Type B pancreatic cell (in vitro differentiated cells): ENCODE measurements at regions not wholly inside any gene's neighbourhood (a gene's known extent, or its start where the extent isn't known, plus 50 kb on each side); places are given as distances from the start of the nearest gene placed in this dataset.

ENCODE experiments used
- DNase-seq: peaks from one replicate; pipeline ENCODE4 v3.0.0; 2021; ENCODE audit warnings: mixed read lengths; ENCODE audit not compliant: unreplicated experiment; ENCODE audit errors: extremely low spot score
- H3K27ac Mint-ChIP-seq: 2 replicates; pipeline ENCODE4 v1.8.0; 2021; ENCODE audit warnings: mild to moderate bottlenecking, mixed read lengths
- H3K27me3 Mint-ChIP-seq: 2 replicates; pipeline ENCODE4 v1.8.0; 2021; ENCODE audit warnings: mixed read lengths
- H3K36me3 Mint-ChIP-seq: 2 replicates; pipeline ENCODE4 v1.8.0; 2021; ENCODE audit warnings: mixed read lengths
- H3K4me1 Mint-ChIP-seq: one replicate; pipeline ENCODE4 v1.8.0; 2021; ENCODE audit warnings: mixed read lengths; ENCODE audit not compliant: unreplicated experiment
- H3K4me3 Mint-ChIP-seq: 2 replicates; pipeline ENCODE4 v1.8.0; 2021; ENCODE audit warnings: mild to moderate bottlenecking, mixed read lengths
- H3K9me3 Mint-ChIP-seq: 2 replicates; pipeline ENCODE4 v1.8.0; 2021; ENCODE audit warnings: mixed read lengths
- TF ChIP-seq, protein P1 (sequence below): fragments of 200-600 bp; sonication (generic); conservative IDR thresholded peaks from 2 replicates; pipeline ENCODE4 v1.5.0; 2021; ENCODE audit warnings: antibody characterized with exemption, mild to moderate bottlenecking

- peaks cover 5% of the 10 kb centered on the region for H3K27me3 Mint-ChIP-seq
- H3K4me3 Mint-ChIP-seq: no peak overlapping the region
- H3K27ac Mint-ChIP-seq: no peak overlapping the region
- peaks cover 8% of the 10 kb centered on the region for H3K9me3 Mint-ChIP-seq
- TF ChIP-seq, protein P1, sequence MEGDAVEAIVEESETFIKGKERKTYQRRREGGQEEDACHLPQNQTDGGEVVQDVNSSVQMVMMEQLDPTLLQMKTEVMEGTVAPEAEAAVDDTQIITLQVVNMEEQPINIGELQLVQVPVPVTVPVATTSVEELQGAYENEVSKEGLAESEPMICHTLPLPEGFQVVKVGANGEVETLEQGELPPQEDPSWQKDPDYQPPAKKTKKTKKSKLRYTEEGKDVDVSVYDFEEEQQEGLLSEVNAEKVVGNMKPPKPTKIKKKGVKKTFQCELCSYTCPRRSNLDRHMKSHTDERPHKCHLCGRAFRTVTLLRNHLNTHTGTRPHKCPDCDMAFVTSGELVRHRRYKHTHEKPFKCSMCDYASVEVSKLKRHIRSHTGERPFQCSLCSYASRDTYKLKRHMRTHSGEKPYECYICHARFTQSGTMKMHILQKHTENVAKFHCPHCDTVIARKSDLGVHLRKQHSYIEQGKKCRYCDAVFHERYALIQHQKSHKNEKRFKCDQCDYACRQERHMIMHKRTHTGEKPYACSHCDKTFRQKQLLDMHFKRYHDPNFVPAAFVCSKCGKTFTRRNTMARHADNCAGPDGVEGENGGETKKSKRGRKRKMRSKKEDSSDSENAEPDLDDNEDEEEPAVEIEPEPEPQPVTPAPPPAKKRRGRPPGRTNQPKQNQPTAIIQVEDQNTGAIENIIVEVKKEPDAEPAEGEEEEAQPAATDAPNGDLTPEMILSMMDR: no peak
- H3K4me1 Mint-ChIP-seq: peaks cover 5% of the 10 kb centered on the region
- H3K36me3 Mint-ChIP-seq: peaks cover 45% of the 10 kb centered on the region
- no peak for DNase-seq
Measured at GRCh38 chr11:92811341-92811740, 158.1 kb upstream of the MTNR1B start.

- H3K27me3 Mint-ChIP-seq: peaks cover 8% of the 10 kb centered on the region
- H3K4me3 Mint-ChIP-seq: no peak overlapping the region
- peaks cover 12% of the 10 kb centered on the region for H3K4me1 Mint-ChIP-seq
- H3K27ac Mint-ChIP-seq: no peak overlapping the region
- peaks cover 8% of the 10 kb centered on the region for H3K9me3 Mint-ChIP-seq
- DNase-seq: no peak
- TF ChIP-seq, protein P1: no peak
- peaks cover 44% of the 10 kb centered on the region for H3K36me3 Mint-ChIP-seq
Measured at GRCh38 chr11:92812841-92813240, 156.6 kb upstream of the MTNR1B start.

DNA sequence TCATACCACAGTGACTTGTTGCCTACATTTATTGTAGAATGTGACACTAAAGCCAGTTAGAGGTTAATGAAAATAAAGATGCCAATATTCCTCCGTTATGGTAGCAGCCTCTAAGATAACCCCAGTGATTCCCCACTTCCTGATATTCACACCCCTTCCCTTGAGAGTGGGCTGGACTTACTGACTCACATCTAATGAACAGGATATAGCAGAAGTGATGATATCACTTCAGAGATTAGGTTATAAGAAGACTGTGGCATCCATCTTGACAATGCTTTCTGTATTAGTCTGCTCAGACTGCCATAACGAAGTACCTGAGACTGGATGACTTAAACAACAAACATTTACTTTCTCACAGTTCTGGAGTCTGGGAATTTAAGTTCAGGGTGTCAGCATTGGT lies 149.6 kb upstream of the MTNR1B start:
- Mint-ChIP-seq H3K4me1 (peaks cover 15% of the 10 kb centered on the region), H3K36me3 (peaks cover 17% of the 10 kb centered on the region), H3K27ac (no peak overlapping the region), H3K27me3 (peaks cover 20% of the 10 kb centered on the region), H3K4me3 (no peak overlapping the region), H3K9me3 (peaks cover 6% of the 10 kb centered on the region)
- no peak for DNase-seq
- TF ChIP-seq, protein P1: no peak

- peaks cover 2% of the 10 kb centered on the region for H3K9me3 Mint-ChIP-seq
- H3K27me3 Mint-ChIP-seq: peaks cover 23% of the 10 kb centered on the region
- peaks cover 11% of the 10 kb centered on the region for H3K36me3 Mint-ChIP-seq
- H3K27ac Mint-ChIP-seq: no peak overlapping the region
- DNase-seq: no peak
- TF ChIP-seq, protein P1: no peak
- H3K4me1 Mint-ChIP-seq: peaks cover 15% of the 10 kb centered on the region
- no peak overlapping the region for H3K4me3 Mint-ChIP-seq
Measured at GRCh38 chr11:92820860-92821259, 148.6 kb upstream of the MTNR1B start.

GRCh38 chr11:92822410-92822809 lies 147.0 kb upstream of the MTNR1B start:
- Mint-ChIP-seq H3K27me3 (peaks cover 17% of the 10 kb centered on the region), H3K4me3 (no peak overlapping the region), H3K4me1 (peaks cover 19% of the 10 kb centered on the region), H3K36me3 (peaks cover 1% of the 10 kb centered on the region), H3K9me3 (no peaks in the 10 kb centered on the region), H3K27ac (no peak overlapping the region)
- no peak for DNase-seq
- TF ChIP-seq, protein P1: no peak

- H3K4me1 Mint-ChIP-seq: peaks cover 50% of the 10 kb centered on the region
- peaks cover 8% of the 10 kb centered on the region for H3K36me3 Mint-ChIP-seq
- H3K9me3 Mint-ChIP-seq: no peaks in the 10 kb centered on the region
- no peak overlapping the region for H3K27ac Mint-ChIP-seq
- TF ChIP-seq, protein P1: no peak
- no peak for DNase-seq
- no peak overlapping the region for H3K4me3 Mint-ChIP-seq
- H3K27me3 Mint-ChIP-seq: peaks cover 21% of the 10 kb centered on the region
Measured at GRCh38 chr11:92826136-92826535, 143.3 kb upstream of the MTNR1B start.
